Peyer's patch (tissue), 4 donors: ENCODE measurements at regions not wholly inside any gene's neighbourhood (a gene's known extent, or its start where the extent isn't known, plus 50 kb on each side); places are given as distances from the start of the nearest gene placed in this dataset.

Source experiments
- DNase-seq, 3 donors: peaks; one replicate each; pipeline ENCODE4 v3.0.0-alpha.2; 2017 to 2019
- H3K27ac ChIP-seq, 4 donors: fragments of 200-600 bp; sonication (generic); one replicate each; pipeline ENCODE4 v1.5.1; 2016 to 2019
- H3K27me3 ChIP-seq, 2 donors: fragments of 200-600 bp; sonication (generic); one replicate each; pipeline ENCODE4 v1.5.1; 2019
- H3K36me3 ChIP-seq, 3 donors: fragments of 200-600 bp; sonication (generic); one replicate each; pipeline ENCODE4 v1.5.1; 2016 to 2019
- H3K4me1 ChIP-seq, 4 donors: fragments of 200-600 bp; sonication (generic); one replicate each; pipeline ENCODE4 v1.5.1; 2016 to 2019
- H3K4me3 ChIP-seq, 4 donors: fragments of 200-600 bp; sonication (generic); 1 replicate in 3 of 4; 2 replicates in 1 of 4; pipeline ENCODE4 v1.5.1; 2016 to 2019; ENCODE audit warnings: mild to moderate bottlenecking in 1 of 4
- H3K9me3 ChIP-seq, 4 donors: fragments of 200-600 bp; sonication (generic); one replicate each; pipeline ENCODE4 v1.5.1; 2016 to 2019; ENCODE audit warnings: mild to moderate bottlenecking in 1 of 4
- POLR2A ChIP-seq, 2 donors: fragments of 450-650 bp; IDR thresholded peaks; one replicate each; pipeline ENCODE4 v1.5.1; 2017; ENCODE audit warnings: antibody characterized with exemption in 2 of 2, mild to moderate bottlenecking in 2 of 2, moderate library complexity in 2 of 2
- TF ChIP-seq, protein P1 (sequence below), 6 experiments: fragments of 450-650 bp in 4 of 6; fragments of 200-600 bp in 2 of 6; sonication (generic) in 1 of 6; IDR thresholded peaks; one replicate each; pipeline ENCODE4 v1.5.1; 2017 to 2019; ENCODE audit warnings: antibody characterized with exemption in 6 of 6, mild to moderate bottlenecking in 3 of 6, moderate library complexity in 1 of 6

DNA sequence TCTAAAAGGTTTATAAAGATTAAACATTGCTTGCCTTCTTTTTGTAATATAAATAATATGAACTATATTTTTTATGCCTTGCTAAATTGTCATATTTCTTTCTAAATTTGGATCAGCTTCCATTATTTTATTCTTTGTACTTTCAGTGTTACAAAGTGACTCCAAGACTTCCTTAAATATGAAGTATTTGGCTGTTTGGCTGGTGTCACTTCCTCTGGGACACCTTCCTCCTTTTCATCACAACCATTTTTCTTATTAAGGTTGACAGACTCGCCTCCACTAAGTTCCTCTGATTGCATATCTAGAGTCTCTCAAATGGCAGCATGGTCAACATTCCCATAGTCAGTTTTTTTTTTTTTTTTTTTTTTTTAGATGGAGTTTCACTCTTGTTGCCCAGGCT, 73.8 kb upstream of the SLC1A1 start:
- no peaks in the 10 kb centered on the region for H3K36me3 ChIP-seq
- H3K27ac ChIP-seq = no peak overlapping the region
- H3K9me3 ChIP-seq = no peaks in the 10 kb centered on the region
- no peak for DNase-seq
- no peak for TF ChIP-seq POLR2A (IDR thresholded peaks at IDR 0.05)
- TF ChIP-seq, protein P1, sequence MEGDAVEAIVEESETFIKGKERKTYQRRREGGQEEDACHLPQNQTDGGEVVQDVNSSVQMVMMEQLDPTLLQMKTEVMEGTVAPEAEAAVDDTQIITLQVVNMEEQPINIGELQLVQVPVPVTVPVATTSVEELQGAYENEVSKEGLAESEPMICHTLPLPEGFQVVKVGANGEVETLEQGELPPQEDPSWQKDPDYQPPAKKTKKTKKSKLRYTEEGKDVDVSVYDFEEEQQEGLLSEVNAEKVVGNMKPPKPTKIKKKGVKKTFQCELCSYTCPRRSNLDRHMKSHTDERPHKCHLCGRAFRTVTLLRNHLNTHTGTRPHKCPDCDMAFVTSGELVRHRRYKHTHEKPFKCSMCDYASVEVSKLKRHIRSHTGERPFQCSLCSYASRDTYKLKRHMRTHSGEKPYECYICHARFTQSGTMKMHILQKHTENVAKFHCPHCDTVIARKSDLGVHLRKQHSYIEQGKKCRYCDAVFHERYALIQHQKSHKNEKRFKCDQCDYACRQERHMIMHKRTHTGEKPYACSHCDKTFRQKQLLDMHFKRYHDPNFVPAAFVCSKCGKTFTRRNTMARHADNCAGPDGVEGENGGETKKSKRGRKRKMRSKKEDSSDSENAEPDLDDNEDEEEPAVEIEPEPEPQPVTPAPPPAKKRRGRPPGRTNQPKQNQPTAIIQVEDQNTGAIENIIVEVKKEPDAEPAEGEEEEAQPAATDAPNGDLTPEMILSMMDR (IDR thresholded peaks at IDR 0.05) = no peak
- no peaks in the 10 kb centered on the region for H3K4me1 ChIP-seq
- H3K27me3 ChIP-seq = no peaks in the 10 kb centered on the region
- no peak overlapping the region for H3K4me3 ChIP-seq

DNA sequence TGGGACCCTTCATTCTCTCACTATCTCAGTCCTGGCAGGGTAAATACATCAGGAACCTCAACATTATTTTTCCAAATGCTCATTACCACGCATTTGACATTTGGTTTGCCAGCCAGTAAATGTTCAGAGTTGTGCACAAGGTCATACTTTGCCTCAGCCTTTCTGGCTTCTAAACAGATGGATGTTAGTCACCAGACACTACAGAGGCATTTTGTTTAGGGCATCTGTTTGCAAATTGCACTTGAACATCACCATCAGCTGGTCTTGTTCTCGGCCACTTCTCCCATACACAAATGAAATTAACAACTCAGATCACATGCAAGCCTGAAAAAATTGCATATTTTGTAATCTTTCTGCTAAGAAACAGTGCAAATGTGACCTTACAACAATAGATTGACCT, 75.0 kb upstream of the SLC1A1 start:
- DNase-seq = no peak
- H3K4me3 ChIP-seq = no peak overlapping the region
- H3K4me1 ChIP-seq = no peaks in the 10 kb centered on the region
- H3K9me3 ChIP-seq = no peaks in the 10 kb centered on the region
- TF ChIP-seq, protein P1 (IDR thresholded peaks at IDR 0.05) = no peak
- no peak for TF ChIP-seq POLR2A (IDR thresholded peaks at IDR 0.05)
- H3K27ac ChIP-seq = no peak overlapping the region
- H3K36me3 ChIP-seq = no peaks in the 10 kb centered on the region
- H3K27me3 ChIP-seq = no peaks in the 10 kb centered on the region

GRCh38 chr9:4413856-4414255, 76.4 kb upstream of the SLC1A1 start:
- Histone ChIP-seq H3K4me3 (no peak overlapping the region), H3K9me3 (no peaks in the 10 kb centered on the region), H3K36me3 (no peaks in the 10 kb centered on the region), H3K4me1 (no peaks in the 10 kb centered on the region), H3K27ac (no peak overlapping the region), H3K27me3 (no peaks in the 10 kb centered on the region)
- TF ChIP-seq, protein P1 (IDR thresholded peaks at IDR 0.05) = no peak
- no peak for TF ChIP-seq POLR2A (IDR thresholded peaks at IDR 0.05)
- no peak for DNase-seq

DNA sequence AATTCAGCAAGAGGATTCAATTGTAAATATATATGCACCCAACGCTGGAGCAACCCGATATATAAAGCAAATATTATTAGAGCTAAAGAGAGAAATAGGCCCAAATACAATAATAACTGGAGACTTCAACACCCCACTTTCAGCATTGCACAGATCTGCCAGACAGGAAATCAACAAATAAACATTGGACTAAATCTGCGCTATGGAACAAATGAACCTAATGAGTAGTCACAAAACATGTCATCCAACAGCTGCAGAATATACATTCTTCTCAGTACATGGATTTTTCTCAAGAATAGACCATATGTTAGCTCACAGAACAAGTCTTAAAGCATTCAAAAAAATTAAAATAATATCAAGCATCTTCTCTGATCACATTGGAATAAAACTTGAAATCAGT, 86.1 kb upstream of the SLC1A1 start:
- TF ChIP-seq POLR2A (IDR thresholded peaks at IDR 0.05) = no peak
- TF ChIP-seq, protein P1 (IDR thresholded peaks at IDR 0.05) = no peak
- Histone ChIP-seq H3K4me3 (no peak overlapping the region), H3K27me3 (no peaks in the 10 kb centered on the region), H3K4me1 (no peaks in the 10 kb centered on the region), H3K9me3 (no peaks in the 10 kb centered on the region), H3K36me3 (no peaks in the 10 kb centered on the region), H3K27ac (no peak overlapping the region)
- no peak for DNase-seq

- Histone ChIP-seq H3K4me3 (no peak overlapping the region), H3K27ac (no peak overlapping the region), H3K4me1 (no peaks in the 10 kb centered on the region), H3K36me3 (no peaks in the 10 kb centered on the region), H3K27me3 (no peaks in the 10 kb centered on the region), H3K9me3 (no peaks in the 10 kb centered on the region)
- DNase-seq = no peak
- TF ChIP-seq, protein P1 (IDR thresholded peaks at IDR 0.05) = no peak
- no peak for TF ChIP-seq POLR2A (IDR thresholded peaks at IDR 0.05)
Measured at GRCh38 chr9:4402501-4402900, 87.8 kb upstream of the SLC1A1 start.

DNA sequence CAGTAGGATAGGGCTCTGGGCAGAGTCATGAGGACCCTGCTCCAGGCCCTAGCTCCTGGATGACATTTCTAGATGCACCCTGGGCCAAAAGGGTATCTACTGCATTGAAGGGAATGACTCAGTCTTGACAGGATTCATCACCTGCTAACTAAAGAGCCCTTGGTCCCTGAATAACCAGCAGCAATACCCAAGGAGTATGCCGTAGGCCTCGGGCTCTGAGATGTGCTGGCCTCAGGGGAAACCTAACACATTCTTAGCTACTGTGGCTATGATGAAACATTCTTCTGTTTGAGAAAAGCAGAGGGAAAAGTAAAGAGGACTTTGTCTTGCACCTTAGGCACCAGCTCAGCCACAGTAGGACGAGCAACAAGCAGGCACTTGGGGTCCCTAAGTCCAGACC, 89.5 kb upstream of the SLC1A1 start:
- H3K27me3 ChIP-seq = no peaks in the 10 kb centered on the region
- no peaks in the 10 kb centered on the region for H3K4me1 ChIP-seq
- no peak for DNase-seq
- peak overlapping the region in 1 of 4 donors; percentile 52 for H3K27ac ChIP-seq
- TF ChIP-seq, protein P1 (IDR thresholded peaks at IDR 0.05) = no peak
- no peak for TF ChIP-seq POLR2A (IDR thresholded peaks at IDR 0.05)
- no peak overlapping the region for H3K4me3 ChIP-seq
- H3K9me3 ChIP-seq = no peaks in the 10 kb centered on the region
- no peaks in the 10 kb centered on the region for H3K36me3 ChIP-seq
